Myocyte (in vitro differentiated cells): ENCODE measurements at regions not wholly inside any gene's neighbourhood (a gene's known extent, or its start where the extent isn't known, plus 50 kb on each side); places are given as distances from the start of the nearest gene placed in this dataset.

ENCODE experiments used
- DNase-seq: peaks from one replicate; pipeline ENCODE4 v3.0.0-alpha.2; 2012; ENCODE audit warnings: low read depth

- DNase-seq: no peak
These were observed 110.2 kb downstream of the ELAPOR2 start for GRCh38 chr7:86949052-86949778.

DNA sequence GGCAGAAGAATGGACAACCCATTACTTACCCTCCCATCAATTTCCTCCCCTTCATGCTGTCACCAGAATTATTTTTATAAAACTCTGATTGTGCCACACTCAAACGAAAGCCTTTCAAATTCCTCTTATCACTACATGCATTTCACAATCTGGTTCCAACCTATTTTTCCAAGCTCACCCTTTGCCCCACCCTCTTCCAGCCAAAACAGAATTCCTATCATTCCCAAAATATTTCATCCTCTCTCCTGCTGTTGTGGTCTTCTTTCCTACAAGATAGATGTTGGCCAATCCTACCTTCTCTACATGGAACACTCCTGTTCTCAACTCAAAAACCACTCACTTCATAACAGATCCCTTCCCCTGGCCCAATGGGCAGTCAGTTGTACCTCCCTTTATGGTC is 111.5 kb downstream of the ELAPOR2 start:
- no peak for DNase-seq

DNA sequence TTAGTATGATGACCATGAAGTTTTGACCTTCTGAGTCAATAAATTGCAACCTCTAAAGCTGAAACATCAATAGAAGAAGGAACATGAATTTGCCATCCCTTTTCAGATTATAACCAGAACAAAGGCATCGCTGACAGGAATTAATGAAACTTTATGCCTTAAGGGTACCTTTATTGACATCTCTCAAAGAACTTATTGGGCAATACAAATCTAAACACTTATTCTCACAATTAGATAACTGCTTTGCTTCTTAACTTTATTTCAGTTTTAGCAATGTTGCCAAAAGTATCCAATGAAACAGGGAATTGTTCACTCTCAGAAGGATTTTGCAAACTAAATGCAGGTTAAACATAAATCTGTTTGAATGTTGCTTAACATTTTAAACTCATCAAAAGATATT is 116.0 kb downstream of the ELAPOR2 start:
- no peak for DNase-seq

- no peak for DNase-seq
These were observed 116.5 kb downstream of the ELAPOR2 start for GRCh38 chr7:86942995-86943394.

- no peak for DNase-seq
These were observed 117.4 kb downstream of the ELAPOR2 start for GRCh38 chr7:86942081-86942480.

DNA sequence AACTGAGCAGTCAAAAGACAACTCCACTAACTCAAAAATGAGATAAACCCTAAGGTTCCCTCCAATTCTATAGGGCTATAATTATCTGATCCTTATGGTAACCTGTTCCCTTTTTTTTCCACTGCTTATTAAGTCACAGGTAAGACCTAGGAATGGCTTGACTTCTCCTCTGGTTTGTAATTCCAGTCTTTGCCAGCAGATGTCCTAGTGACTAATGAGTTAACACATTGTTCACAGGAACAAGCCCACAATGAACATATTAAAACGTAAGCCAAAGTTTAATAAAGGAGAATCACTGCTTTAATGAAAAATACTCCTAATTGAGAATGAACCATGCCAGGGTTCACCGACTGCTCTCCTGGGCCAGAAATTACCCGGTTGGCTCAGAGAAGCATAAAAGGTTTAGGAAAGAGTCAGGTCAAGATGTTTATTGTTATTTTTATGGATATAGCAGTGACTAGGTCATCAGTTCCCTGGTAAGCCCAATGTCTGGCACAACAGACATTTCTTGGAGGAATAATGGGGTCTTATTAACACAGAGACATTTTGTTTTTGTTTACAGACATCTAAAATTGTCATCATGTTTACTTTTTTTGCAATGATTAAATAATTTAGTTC is 120.1 kb downstream of the ELAPOR2 start:
- DNase-seq: peak; percentile 84

- no peak for DNase-seq
These were observed 122.0 kb downstream of the ELAPOR2 start for GRCh38 chr7:86937363-86937878.

DNA sequence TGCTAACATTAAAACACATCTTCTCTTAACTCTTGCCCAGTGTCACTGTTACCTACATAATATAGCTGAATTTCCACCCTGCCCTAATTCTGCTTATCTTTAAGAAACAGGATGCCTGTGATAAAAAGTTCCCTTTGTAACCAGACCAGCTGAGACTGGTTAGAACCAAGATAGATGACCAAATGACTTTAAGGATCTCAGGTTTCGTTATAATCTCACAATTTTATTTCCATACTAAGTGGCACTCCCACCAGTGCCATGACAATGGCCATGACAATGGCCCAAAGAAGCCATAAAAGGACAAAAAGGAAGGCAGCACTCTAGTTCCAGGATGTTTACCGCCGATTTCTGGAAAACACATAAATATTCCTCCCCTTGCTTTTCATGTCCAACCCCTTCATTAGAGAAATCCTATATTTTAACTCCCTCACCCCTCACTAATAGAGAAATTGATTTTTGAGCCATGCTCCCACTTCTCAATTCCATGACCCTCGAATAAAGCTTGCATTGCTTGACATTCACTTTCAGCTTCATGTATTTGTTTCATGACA is 126.1 kb downstream of the ELAPOR2 start:
- DNase-seq: no peak

DNA sequence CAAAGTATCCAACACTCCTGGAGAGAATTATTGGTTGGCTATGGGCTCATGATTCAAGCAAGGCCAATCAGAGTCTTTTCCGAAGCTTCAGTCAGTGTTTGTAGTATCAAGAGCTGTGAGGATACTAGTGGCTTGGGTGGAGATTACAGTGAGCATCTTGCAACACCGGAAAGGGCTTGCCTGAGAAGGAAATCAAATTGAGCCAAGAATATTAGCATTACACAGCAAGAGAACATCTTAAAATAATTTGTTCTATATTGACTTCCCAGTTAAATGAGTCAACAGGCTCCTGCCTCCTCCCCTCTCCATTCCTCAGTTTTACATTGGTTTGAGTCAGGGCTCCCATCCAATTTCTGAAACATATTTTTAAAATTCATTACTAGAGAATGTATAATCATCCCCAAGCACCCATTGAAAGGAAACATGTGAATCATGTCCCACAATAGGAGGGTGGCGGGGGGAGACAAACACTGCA is 127.4 kb downstream of the ELAPOR2 start:
- DNase-seq: peak; percentile 39

DNA sequence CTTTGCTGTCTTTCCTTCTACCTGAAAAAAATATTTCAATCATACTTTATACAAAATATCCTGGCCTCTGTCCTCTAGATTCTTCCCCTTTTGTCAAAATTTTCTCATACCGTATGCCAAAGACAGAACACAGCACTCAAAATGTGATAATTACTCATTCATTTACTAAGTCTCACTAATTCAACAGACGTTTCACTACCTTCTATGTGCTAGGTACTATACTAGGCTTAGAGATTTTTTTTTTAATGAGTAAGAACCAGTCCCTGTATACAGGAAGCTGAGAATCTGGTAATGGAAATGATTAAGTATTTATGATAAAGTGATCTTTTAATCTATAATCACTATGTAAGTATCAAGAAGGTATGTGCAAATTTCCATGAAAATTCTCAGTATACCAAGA is 128.0 kb downstream of the ELAPOR2 start:
- DNase-seq: no peak

DNA sequence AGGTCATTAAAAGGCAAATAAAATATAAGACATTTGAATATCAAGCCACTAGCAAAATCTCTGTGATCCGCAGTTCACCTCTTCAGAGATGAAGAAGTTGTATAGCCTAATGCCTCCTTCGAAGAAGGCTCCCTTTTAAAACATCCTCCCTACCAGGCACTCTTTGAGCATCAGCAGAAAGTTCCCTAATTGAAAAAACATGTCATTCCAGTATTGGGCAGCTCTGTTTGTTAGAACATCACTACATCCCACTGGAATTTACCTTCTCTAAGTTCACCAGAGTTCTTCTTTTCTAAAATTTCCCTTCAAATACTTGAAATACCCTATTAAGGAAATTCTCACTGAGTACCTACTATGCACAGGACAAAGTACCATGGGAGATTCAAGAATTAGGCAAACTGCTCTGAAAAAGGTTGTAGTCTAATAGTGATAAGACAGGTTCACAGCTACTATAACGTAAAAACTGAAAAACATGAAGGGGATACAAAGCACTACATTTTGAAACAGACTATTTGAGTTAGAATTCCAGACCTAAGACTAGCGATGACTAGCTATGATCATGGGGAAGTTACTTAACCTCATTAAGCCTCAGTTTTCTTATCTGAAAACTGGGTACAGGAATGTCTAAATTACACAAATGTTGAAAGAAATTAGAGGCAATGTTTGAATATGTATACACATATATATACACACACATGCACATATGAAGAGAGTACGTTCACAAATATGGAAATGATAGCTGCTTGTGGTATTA is 128.7 kb downstream of the ELAPOR2 start:
- no peak for DNase-seq

GRCh38 chr7:86929293-86930109 is 130.0 kb downstream of the ELAPOR2 start:
- DNase-seq: no peak

DNA sequence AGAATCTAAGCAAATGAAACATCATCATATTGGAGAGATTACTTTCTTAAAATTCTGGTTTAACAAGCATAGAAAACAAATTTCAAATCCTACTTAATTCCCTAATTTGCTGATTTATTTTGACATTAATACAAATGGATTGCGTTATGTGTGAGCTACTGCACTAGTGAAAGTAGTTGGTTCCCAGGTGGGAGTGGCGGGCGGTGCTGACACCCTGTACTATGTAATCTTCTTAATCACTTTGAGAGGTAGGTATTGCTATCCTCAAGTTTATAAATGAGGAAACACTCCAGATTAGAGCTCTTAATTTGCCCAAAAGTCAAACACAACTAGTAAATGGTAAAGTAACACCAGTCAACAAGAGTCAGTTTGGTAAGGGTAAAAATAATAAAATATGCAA is 131.1 kb downstream of the ELAPOR2 start:
- DNase-seq: no peak

GRCh38 chr7:86926732-86927131 is 132.7 kb downstream of the ELAPOR2 start:
- DNase-seq: peak; percentile 68

GRCh38 chr7:86925221-86925620 is 134.2 kb downstream of the ELAPOR2 start:
- DNase-seq: no peak

DNA sequence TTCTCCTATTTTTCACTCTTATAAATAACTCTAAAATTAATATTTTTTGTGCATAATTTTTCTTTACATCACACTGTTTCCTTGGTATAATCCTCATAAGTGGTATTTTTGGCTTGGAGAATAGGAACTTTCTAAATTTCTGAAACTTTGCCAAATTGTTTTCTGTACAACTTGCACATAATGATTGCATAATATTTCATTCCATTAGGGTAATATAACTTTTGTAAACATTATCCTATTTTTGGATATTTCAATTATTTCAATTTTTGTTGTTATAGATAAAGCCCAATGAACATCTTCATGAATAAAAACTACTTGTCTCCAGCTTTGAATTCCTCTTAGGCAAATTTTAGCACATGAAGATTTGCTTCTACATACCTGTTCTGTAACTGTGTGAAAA is 135.9 kb downstream of the ELAPOR2 start:
- DNase-seq: no peak

GRCh38 chr7:86920154-86920553 is 139.3 kb downstream of the ELAPOR2 start:
- DNase-seq: no peak

- DNase-seq: no peak
These were observed 141.2 kb downstream of the ELAPOR2 start for GRCh38 chr7:86918245-86918644.

GRCh38 chr7:86916277-86916825 is 143.1 kb downstream of the ELAPOR2 start:
- DNase-seq: no peak

DNA sequence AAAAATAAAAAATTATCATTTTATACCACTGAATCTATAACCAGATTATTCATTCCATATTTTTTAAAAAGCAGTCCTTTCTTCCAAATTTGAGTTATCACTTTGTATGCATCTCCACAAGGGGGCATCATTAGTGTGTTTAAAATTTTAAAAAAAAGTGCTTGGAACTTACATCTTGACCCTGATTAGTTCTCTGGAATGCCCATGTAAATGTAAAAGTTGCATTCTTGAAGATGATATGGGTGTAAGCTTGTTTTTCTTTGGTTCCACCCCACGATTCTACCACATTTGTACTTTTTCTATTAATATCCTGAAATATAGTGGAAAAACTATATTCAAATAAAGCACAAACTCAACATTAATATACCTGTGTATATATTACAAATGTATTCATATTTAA is 144.9 kb downstream of the ELAPOR2 start:
- peak; percentile 27 for DNase-seq
